SK-N-SH (cell line): ENCODE measurements at regions not wholly inside any gene's neighbourhood (a gene's known extent, or its start where the extent isn't known, plus 50 kb on each side); places are given as distances from the start of the nearest gene placed in this dataset.

Source experiments
- CTCF ChIA-PET: fragments of 300-600, 350-600 bp; formaldehyde crosslinking; extraction: SDS; loops from one replicate; lab custom pipeline; 2021; lab: Yijun Ruan, JAX
- POLR2A ChIA-PET: fragments of 350-600 bp; sonication (Branson Sonifier 250); formaldehyde crosslinking; extraction: SDS; loops from one replicate; lab custom pipeline; 2020; ENCODE audit warnings: antibody characterized with exemption, inconsistent platforms; lab: Yijun Ruan, JAX
- DNase-seq: peaks from one replicate; pipeline ENCODE4 v3.0.0; 2012
- H2AFZ ChIP-seq: fragments of 200-600 bp; sonication (generic); 2 replicates; pipeline ENCODE4 v1.8.1; 2016; ENCODE audit warnings: antibody characterized with exemption, mild to moderate bottlenecking, low read depth
- H3F3A ChIP-seq: fragments of 200-600 bp; sonication (generic); replicated peaks from 2 replicates; pipeline ENCODE3; 2016; ENCODE audit warnings: antibody characterized with exemption, mild to moderate bottlenecking; ENCODE audit not compliant: insufficient read depth
- H3K27ac ChIP-seq, 2 experiments: fragments of 200-500 bp in 1 of 2; fragments of 200-600 bp in 1 of 2; sonication (Bioruptor generic) in 1 of 2; sonication (generic), shearing (Covaris generic) in 1 of 2; 2 replicates each; pipeline versions ENCODE4 v1.5.1 to v1.6.1; 2014 to 2016; ENCODE audit warnings: low read depth in 2 of 2, inconsistent platforms in 1 of 2, low read length in 1 of 2, mild to moderate bottlenecking in 1 of 2, mixed read lengths in 1 of 2
- H3K27me3 ChIP-seq: fragments of 200-600 bp; sonication (generic), shearing (Covaris generic); 2 replicates; pipeline ENCODE4 v1.6.1; 2016; ENCODE audit warnings: mixed run types; ENCODE audit not compliant: insufficient read depth
- H3K36me3 ChIP-seq, 2 experiments: fragments of 200-500 bp in 1 of 2; fragments of 200-600 bp in 1 of 2; sonication (Bioruptor generic) in 1 of 2; sonication (generic) in 1 of 2; replicated peaks in 1 of 2; 2 replicates each; pipeline versions ENCODE3 to v1.5.1; 2014 to 2016; ENCODE audit warnings: low read length in 1 of 2, mild to moderate bottlenecking in 1 of 2; ENCODE audit not compliant: insufficient read depth in 2 of 2, control insufficient read depth in 1 of 2
- H3K4me1 ChIP-seq, 2 experiments: fragments of 200-500 bp in 1 of 2; fragments of 200-600 bp in 1 of 2; sonication (Bioruptor generic) in 1 of 2; sonication (generic), shearing (Covaris generic) in 1 of 2; 2 replicates each; pipeline versions ENCODE4 v1.5.1 to v1.6.1; 2014 to 2016; ENCODE audit warnings: low read depth in 1 of 2, low read length in 1 of 2, mixed run types in 1 of 2; ENCODE audit not compliant: insufficient read depth in 2 of 2, control insufficient read depth in 1 of 2
- H3K4me2 ChIP-seq: fragments of 200-600 bp; sonication (generic), shearing (Covaris generic); 2 replicates; pipeline ENCODE4 v1.6.1; 2017; ENCODE audit warnings: mixed run types
- H3K4me3 ChIP-seq, 2 experiments: fragments of 200-500 bp in 1 of 2; fragments of 200-600 bp in 1 of 2; sonication (Bioruptor generic) in 1 of 2; sonication (generic), shearing (Covaris generic) in 1 of 2; 2 replicates each; pipeline versions ENCODE4 v1.5.1 to v1.8.1; 2014 to 2016; ENCODE audit warnings: low read depth in 2 of 2, inconsistent platforms in 1 of 2, low read length in 1 of 2, mild to moderate bottlenecking in 1 of 2, mixed read lengths in 1 of 2, moderate library complexity in 1 of 2
- H3K79me2 ChIP-seq: fragments of 200-600 bp; sonication (generic); 2 replicates; pipeline ENCODE4 v1.8.1; 2017; ENCODE audit warnings: mild to moderate bottlenecking; ENCODE audit not compliant: insufficient read depth
- H3K9ac ChIP-seq: fragments of 200-600 bp; sonication (generic); 2 replicates; pipeline ENCODE4 v1.6.1; 2017; ENCODE audit warnings: mixed run types
- H3K9me2 ChIP-seq: fragments of 200-600 bp; sonication (generic); 2 replicates; pipeline ENCODE4 v1.6.1; 2017; ENCODE audit warnings: mixed run types
- H3K9me3 ChIP-seq: fragments of 200-600 bp; sonication (generic); 2 replicates; pipeline ENCODE4 v1.6.1; 2017; ENCODE audit warnings: mixed run types, mild to moderate bottlenecking, moderate library complexity
- H4K20me1 ChIP-seq: fragments of 200-600 bp; sonication (generic); 2 replicates; pipeline ENCODE4 v1.6.1; 2017; ENCODE audit warnings: mild to moderate bottlenecking, mixed run types; ENCODE audit not compliant: insufficient read depth
- CHD2 ChIP-seq: fragments of 150-350 bp; IDR thresholded peaks from 2 replicates; pipeline ENCODE4 v1.6.1; 2018; ENCODE audit warnings: low read length; ENCODE audit not compliant: partially characterized antibody
- FOSL2 ChIP-seq: IDR thresholded peaks from 2 replicates; pipeline ENCODE4 v1.4.0; 2012; ENCODE audit warnings: low read depth, mild to moderate bottlenecking, moderate library complexity, borderline replicate concordance
- GATA2 ChIP-seq: sonication (generic); formaldehyde crosslinking; IDR thresholded peaks from 2 replicates; pipeline ENCODE4 v1.5.0; 2020; ENCODE audit warnings: mild to moderate bottlenecking, missing genetic modification reagents
- JUND ChIP-seq: IDR thresholded peaks from 2 replicates; pipeline ENCODE4 v1.4.0; 2012
- MEF2A ChIP-seq: IDR thresholded peaks from 2 replicates; pipeline ENCODE4 v1.4.0; 2012; ENCODE audit warnings: low read depth, borderline replicate concordance
- NRF1 ChIP-seq: IDR thresholded peaks from 2 replicates; pipeline ENCODE4 v1.6.1; 2012; ENCODE audit warnings: low read depth, mild to moderate bottlenecking, low read length
- RAD21 ChIP-seq: IDR thresholded peaks from 2 replicates; pipeline ENCODE4 v1.6.1; 2012; ENCODE audit warnings: mild to moderate bottlenecking, low read length
- SIN3A ChIP-seq: IDR thresholded peaks from 2 replicates; pipeline ENCODE4 v1.6.1; 2012; ENCODE audit warnings: low read depth, mild to moderate bottlenecking, low read length, moderate library complexity, borderline replicate concordance
- YY1 ChIP-seq: IDR thresholded peaks from 2 replicates; pipeline ENCODE4 v1.4.0; 2012; ENCODE audit warnings: low read depth, mild to moderate bottlenecking
- WGBS: methylation state at CpG from one replicate; pipeline ENCODE4 v1.1.6; 2017; ENCODE audit warnings: low lambda C conversion rate; 5-methylcytosine and 5-hydroxymethylcytosine counted together
- TF ChIP-seq, protein P1 (sequence below): IDR thresholded peaks from 2 replicates; pipeline ENCODE4 v1.6.1; 2012; ENCODE audit warnings: mild to moderate bottlenecking, low read depth, low read length, moderate library complexity
- TF ChIP-seq, protein P2 (sequence below): IDR thresholded peaks from 2 replicates; pipeline ENCODE4 v1.4.0; 2012; ENCODE audit warnings: low read depth, borderline replicate concordance
- TF ChIP-seq, protein P3 (sequence below): fragments of 200-600 bp; sonication (generic); IDR thresholded peaks from 2 replicates; pipeline ENCODE4 v1.6.1; 2017; ENCODE audit warnings: antibody characterized with exemption, mild to moderate bottlenecking, moderate library complexity
- TF ChIP-seq, protein P4 (sequence below): fragments of 150-350 bp; IDR thresholded peaks from 2 replicates; pipeline ENCODE4 v1.6.1; 2016; ENCODE audit warnings: mild to moderate bottlenecking, low read depth, low read length
- TF ChIP-seq, protein P5 (sequence below): fragments of 150-350 bp; IDR thresholded peaks from 2 replicates; pipeline ENCODE4 v1.6.1; 2017; ENCODE audit warnings: antibody characterized with exemption, low read length, low read depth, borderline replicate concordance

DNA sequence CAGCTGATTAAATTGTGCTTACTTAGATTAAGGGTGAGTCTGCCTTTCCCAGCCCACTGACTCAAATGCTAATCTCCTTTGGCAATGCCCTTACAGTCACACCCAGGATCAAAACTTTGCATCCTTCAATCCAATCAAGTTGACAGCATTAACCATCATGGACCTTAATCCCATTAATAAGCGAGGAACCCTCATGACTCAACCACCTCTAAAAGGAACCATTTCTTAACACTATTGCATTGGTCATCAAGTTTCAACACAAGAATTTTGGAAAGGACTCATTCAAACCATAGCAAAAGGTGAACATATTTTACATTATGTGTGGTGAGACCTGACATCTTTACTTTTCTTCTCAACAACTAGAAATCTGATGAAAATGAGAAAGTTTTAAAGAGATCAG is 187.0 kb downstream of the OSR1 start:
- H4K20me1 ChIP-seq, result no peaks in the 10 kb centered on the region
- H3K4me3 ChIP-seq, result no peak overlapping the region
- WGBS, result 72% methylated on average over 1 of the region's 1 CpG
- ChIA-PET CTCF (no interaction called here), POLR2A (no interaction called here)
- no peak overlapping the region for H3K27ac ChIP-seq
- no peak overlapping the region for H3K4me2 ChIP-seq
- no peaks in the 10 kb centered on the region for H3F3A ChIP-seq
- no peaks in the 10 kb centered on the region for H3K9me3 ChIP-seq
- no peaks in the 10 kb centered on the region for H3K27me3 ChIP-seq
- no peak overlapping the region for H3K9ac ChIP-seq
- DNase-seq, result no peak
- H3K79me2 ChIP-seq, result no peaks in the 10 kb centered on the region
- no peaks in the 10 kb centered on the region for H3K36me3 ChIP-seq
- peaks cover 0 to 6% of the 10 kb centered on the region in 2 experiments; a peak in 2 of 4 replicates for H3K4me1 ChIP-seq
- TF ChIP-seq GATA2 (CRISPR knock-in tag) (no peak), YY1 (no peak), CHD2 (no peak), FOSL2 (no peak)
- TF ChIP-seq, protein P1, sequence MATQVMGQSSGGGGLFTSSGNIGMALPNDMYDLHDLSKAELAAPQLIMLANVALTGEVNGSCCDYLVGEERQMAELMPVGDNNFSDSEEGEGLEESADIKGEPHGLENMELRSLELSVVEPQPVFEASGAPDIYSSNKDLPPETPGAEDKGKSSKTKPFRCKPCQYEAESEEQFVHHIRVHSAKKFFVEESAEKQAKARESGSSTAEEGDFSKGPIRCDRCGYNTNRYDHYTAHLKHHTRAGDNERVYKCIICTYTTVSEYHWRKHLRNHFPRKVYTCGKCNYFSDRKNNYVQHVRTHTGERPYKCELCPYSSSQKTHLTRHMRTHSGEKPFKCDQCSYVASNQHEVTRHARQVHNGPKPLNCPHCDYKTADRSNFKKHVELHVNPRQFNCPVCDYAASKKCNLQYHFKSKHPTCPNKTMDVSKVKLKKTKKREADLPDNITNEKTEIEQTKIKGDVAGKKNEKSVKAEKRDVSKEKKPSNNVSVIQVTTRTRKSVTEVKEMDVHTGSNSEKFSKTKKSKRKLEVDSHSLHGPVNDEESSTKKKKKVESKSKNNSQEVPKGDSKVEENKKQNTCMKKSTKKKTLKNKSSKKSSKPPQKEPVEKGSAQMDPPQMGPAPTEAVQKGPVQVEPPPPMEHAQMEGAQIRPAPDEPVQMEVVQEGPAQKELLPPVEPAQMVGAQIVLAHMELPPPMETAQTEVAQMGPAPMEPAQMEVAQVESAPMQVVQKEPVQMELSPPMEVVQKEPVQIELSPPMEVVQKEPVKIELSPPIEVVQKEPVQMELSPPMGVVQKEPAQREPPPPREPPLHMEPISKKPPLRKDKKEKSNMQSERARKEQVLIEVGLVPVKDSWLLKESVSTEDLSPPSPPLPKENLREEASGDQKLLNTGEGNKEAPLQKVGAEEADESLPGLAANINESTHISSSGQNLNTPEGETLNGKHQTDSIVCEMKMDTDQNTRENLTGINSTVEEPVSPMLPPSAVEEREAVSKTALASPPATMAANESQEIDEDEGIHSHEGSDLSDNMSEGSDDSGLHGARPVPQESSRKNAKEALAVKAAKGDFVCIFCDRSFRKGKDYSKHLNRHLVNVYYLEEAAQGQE, result no peak
- TF ChIP-seq, protein P2, sequence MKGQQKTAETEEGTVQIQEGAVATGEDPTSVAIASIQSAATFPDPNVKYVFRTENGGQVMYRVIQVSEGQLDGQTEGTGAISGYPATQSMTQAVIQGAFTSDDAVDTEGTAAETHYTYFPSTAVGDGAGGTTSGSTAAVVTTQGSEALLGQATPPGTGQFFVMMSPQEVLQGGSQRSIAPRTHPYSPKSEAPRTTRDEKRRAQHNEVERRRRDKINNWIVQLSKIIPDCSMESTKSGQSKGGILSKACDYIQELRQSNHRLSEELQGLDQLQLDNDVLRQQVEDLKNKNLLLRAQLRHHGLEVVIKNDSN, result no peak
- TF ChIP-seq, protein P3, sequence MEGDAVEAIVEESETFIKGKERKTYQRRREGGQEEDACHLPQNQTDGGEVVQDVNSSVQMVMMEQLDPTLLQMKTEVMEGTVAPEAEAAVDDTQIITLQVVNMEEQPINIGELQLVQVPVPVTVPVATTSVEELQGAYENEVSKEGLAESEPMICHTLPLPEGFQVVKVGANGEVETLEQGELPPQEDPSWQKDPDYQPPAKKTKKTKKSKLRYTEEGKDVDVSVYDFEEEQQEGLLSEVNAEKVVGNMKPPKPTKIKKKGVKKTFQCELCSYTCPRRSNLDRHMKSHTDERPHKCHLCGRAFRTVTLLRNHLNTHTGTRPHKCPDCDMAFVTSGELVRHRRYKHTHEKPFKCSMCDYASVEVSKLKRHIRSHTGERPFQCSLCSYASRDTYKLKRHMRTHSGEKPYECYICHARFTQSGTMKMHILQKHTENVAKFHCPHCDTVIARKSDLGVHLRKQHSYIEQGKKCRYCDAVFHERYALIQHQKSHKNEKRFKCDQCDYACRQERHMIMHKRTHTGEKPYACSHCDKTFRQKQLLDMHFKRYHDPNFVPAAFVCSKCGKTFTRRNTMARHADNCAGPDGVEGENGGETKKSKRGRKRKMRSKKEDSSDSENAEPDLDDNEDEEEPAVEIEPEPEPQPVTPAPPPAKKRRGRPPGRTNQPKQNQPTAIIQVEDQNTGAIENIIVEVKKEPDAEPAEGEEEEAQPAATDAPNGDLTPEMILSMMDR, result no peak
- H3K9me2 ChIP-seq, result no peaks in the 10 kb centered on the region
- no peak overlapping the region for H2AFZ ChIP-seq

DNA sequence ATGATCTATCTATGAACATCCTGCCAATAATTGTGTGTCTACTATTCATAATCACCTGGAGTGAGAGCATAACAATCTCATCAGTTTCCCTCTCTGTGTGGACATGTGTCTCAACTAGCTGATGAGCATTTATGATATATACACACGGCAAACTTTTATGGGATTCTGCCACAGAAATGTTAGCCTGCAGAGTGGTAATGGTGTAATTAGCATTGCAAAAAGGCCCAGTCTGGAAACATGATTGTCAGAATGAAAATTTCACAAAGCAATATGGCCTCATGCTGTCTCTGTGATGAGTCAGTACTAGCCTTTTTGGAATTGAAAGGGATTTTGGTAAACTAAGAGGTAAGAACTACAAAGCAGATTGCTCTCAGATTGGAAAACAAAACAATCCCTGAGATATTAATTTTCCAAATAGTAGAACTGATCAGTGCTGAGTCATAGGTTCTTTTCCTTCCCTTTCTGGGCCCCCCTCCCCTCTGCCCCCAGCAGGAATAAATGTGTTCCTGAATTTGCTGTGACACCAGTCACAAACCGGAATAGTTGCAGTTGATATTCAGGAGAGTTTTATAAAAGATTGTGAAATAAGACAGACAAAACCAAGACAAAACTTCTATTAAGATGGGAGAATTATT is 189.2 kb downstream of the OSR1 start:
- WGBS, result 65% methylated on average over 2 of the region's 2 CpGs
- Histone ChIP-seq H3K27me3 (no peaks in the 10 kb centered on the region), H3K9me3 (no peaks in the 10 kb centered on the region), H3K4me3 (no peak overlapping the region), H3K4me1 (no peaks in the 10 kb centered on the region; a peak in 1 of 4 replicates), H3K79me2 (no peaks in the 10 kb centered on the region), H2AFZ (no peak overlapping the region), H4K20me1 (no peaks in the 10 kb centered on the region), H3K9ac (no peak overlapping the region), H3F3A (no peaks in the 10 kb centered on the region), H3K27ac (no peak overlapping the region), H3K36me3 (no peaks in the 10 kb centered on the region), H3K4me2 (no peak overlapping the region), H3K9me2 (no peaks in the 10 kb centered on the region)
- CTCF ChIA-PET, result interaction anchor here (1.1 to 1.6 kb wide), 2 partner anchors 11 to 26 kb away, joined by 3 to 4 read pairs; no protein-coding TSS in a partner anchor
- DNase-seq, result no peak
- POLR2A ChIA-PET, result no interaction called here
- TF ChIP-seq JUND (no peak), NRF1 (no peak), MEF2A (no peak), RAD21 (no peak), SIN3A (no peak)
- TF ChIP-seq, protein P1, result no peak
- TF ChIP-seq, protein P4, sequence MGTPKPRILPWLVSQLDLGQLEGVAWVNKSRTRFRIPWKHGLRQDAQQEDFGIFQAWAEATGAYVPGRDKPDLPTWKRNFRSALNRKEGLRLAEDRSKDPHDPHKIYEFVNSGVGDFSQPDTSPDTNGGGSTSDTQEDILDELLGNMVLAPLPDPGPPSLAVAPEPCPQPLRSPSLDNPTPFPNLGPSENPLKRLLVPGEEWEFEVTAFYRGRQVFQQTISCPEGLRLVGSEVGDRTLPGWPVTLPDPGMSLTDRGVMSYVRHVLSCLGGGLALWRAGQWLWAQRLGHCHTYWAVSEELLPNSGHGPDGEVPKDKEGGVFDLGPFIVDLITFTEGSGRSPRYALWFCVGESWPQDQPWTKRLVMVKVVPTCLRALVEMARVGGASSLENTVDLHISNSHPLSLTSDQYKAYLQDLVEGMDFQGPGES, result no peak
- TF ChIP-seq, protein P5, sequence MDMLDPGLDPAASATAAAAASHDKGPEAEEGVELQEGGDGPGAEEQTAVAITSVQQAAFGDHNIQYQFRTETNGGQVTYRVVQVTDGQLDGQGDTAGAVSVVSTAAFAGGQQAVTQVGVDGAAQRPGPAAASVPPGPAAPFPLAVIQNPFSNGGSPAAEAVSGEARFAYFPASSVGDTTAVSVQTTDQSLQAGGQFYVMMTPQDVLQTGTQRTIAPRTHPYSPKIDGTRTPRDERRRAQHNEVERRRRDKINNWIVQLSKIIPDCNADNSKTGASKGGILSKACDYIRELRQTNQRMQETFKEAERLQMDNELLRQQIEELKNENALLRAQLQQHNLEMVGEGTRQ, result no peak
